ENCODE measurements at regions not wholly inside any gene's neighbourhood (a gene's known extent, or its start where the extent isn't known, plus 50 kb on each side); places are given as distances from the start of the nearest gene placed in this dataset.

- peak; percentile 69 for DNase-seq
Observed at GRCh38 chr11:70661761-70662501, 263.6 kb downstream of the CTTN start.

- DNase-seq = no peak
Observed at GRCh38 chr11:70662691-70663098, 264.4 kb downstream of the CTTN start.

- DNase-seq = no peak
Observed at GRCh38 chr11:70663815-70664214, 265.5 kb downstream of the CTTN start.

GRCh38 chr11:70666311-70666710 lies 268.0 kb downstream of the CTTN start:
- DNase-seq = no peak

- no peak for DNase-seq
Observed at GRCh38 chr11:70667767-70668166, 269.4 kb downstream of the CTTN start.

- no peak for DNase-seq
Observed at GRCh38 chr11:70668204-70669202, 270.2 kb downstream of the CTTN start.

- no peak for DNase-seq
Observed at GRCh38 chr11:70669281-70669680, 271.0 kb downstream of the CTTN start.

- DNase-seq = no peak
Observed at GRCh38 chr11:70669871-70670675, 271.7 kb downstream of the CTTN start.

- DNase-seq = no peak
Observed at GRCh38 chr11:70670676-70671034, 272.3 kb downstream of the CTTN start.

GRCh38 chr11:70671083-70671482 lies 272.8 kb downstream of the CTTN start:
- no peak for DNase-seq

- no peak for DNase-seq
Observed at GRCh38 chr11:70671611-70672010, 273.3 kb downstream of the CTTN start.

- no peak for DNase-seq
Observed at GRCh38 chr11:70672991-70673653, 274.8 kb downstream of the CTTN start.

- DNase-seq = no peak
Observed at GRCh38 chr11:70674605-70675004, 276.3 kb downstream of the CTTN start.

GRCh38 chr11:70675697-70676374 lies 277.5 kb downstream of the CTTN start:
- no peak for DNase-seq

- DNase-seq = no peak
Observed at GRCh38 chr11:70677232-70677916, 279.0 kb downstream of the CTTN start.

GRCh38 chr11:70678931-70679900 lies 280.9 kb downstream of the CTTN start:
- no peak for DNase-seq

- no peak for DNase-seq
Observed at GRCh38 chr11:70680781-70681281, 282.5 kb downstream of the CTTN start.

- DNase-seq = no peak
Observed at GRCh38 chr11:70682056-70682455, 283.7 kb downstream of the CTTN start.

- DNase-seq = no peak
Observed at GRCh38 chr11:70682760-70683159, 284.4 kb downstream of the CTTN start.

- no peak for DNase-seq
Observed at GRCh38 chr11:70687716-70688115, 289.4 kb downstream of the CTTN start.
